ENCODE measurements at regions not wholly inside any gene's neighbourhood (a gene's known extent, or its start where the extent isn't known, plus 50 kb on each side); places are given as distances from the start of the nearest gene placed in this dataset.
"Not testable (repeated sequence)": the region's sequence is repeated elsewhere in the genome, so short reads cannot be mapped to it uniquely, and the experiment has no call there.

DNA sequence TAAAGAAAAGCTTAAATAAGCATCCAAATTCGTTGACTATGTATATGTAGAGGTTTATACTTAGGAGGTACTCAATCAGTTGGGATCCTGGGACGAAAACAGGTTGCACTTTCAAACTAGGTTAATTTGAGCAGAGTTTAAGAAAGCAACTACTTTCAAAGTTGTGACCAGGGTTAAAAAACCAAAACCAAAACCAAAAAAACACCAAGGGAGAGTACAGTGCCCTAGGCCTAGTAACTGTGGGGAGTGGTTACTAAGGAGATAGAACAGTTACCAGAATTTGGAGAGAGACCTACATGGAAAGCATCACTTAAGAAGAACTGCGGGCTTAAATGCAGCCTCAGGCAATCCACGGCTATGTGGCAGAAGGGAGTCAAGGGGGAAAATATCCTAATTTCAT is 148.3 kb downstream of the JRKL start:
- intact Hi-C loops (cut with DNase I): no loop called here
- no peak for ATAC-seq
- no peak for TF ChIP-seq CTCF (IDR thresholded peaks at IDR 0.05)
- no peaks in the 10 kb centered on the region for H3K27me3 ChIP-seq (ENCODE audit: low read depth)
- no peak overlapping the region for H3K27ac ChIP-seq
- DNase-seq: no peak
- H3K9me3 ChIP-seq: no peaks in the 10 kb centered on the region
- H3K4me3 ChIP-seq: no peak overlapping the region
- H3K4me1 ChIP-seq: no peaks in the 10 kb centered on the region
- no peaks in the 10 kb centered on the region for H3K36me3 ChIP-seq

DNA sequence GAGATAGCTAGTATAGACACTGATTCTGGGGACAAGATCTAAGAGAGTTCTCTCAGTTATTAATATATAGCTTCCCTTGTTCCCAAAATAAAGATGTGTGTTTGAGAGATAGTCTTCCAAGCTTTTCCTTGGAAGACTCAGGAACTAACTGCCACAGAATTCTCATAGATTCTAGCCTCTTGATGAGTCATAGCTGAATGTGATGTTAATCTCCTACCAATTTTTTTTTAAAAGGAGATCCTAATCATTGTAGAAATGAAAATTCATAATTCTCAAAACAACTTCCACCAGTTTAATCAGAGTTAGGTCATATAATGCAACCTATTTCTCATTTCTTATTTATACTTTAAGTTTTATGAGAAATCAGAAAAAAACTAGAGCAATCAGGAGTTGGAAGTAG is 148.8 kb downstream of the JRKL start:
- no peaks in the 10 kb centered on the region for H3K27me3 ChIP-seq (ENCODE audit: low read depth)
- no peak for DNase-seq
- no peaks in the 10 kb centered on the region for H3K4me1 ChIP-seq
- no peak overlapping the region for H3K27ac ChIP-seq
- intact Hi-C loops (cut with DNase I): no loop called here
- no peaks in the 10 kb centered on the region for H3K9me3 ChIP-seq
- H3K36me3 ChIP-seq: no peaks in the 10 kb centered on the region
- no peak for ATAC-seq
- TF ChIP-seq CTCF (IDR thresholded peaks at IDR 0.05): no peak
- no peak overlapping the region for H3K4me3 ChIP-seq

- intact Hi-C loops (cut with DNase I): no loop called here
- no peaks in the 10 kb centered on the region for H3K36me3 ChIP-seq
- no peaks in the 10 kb centered on the region for H3K9me3 ChIP-seq
- no peak overlapping the region for H3K27ac ChIP-seq
- no peaks in the 10 kb centered on the region for H3K4me1 ChIP-seq
- H3K4me3 ChIP-seq: no peak overlapping the region
- TF ChIP-seq CTCF (IDR thresholded peaks at IDR 0.05): no peak
- H3K27me3 ChIP-seq (ENCODE audit: low read depth): peaks cover 9% of the 10 kb centered on the region
- ATAC-seq (no peak), DNase-seq (no peak)
These were observed 151.1 kb downstream of the JRKL start for GRCh38 chr11:96540875-96541274.

GRCh38 chr11:96543177-96543576 is 153.4 kb downstream of the JRKL start:
- ATAC-seq (no peak), DNase-seq (no peak)
- no peaks in the 10 kb centered on the region for H3K36me3 ChIP-seq
- no peaks in the 10 kb centered on the region for H3K9me3 ChIP-seq
- no peaks in the 10 kb centered on the region for H3K4me1 ChIP-seq
- no peak overlapping the region for H3K27ac ChIP-seq
- intact Hi-C loops (cut with DNase I): no loop called here
- TF ChIP-seq CTCF (IDR thresholded peaks at IDR 0.05): no peak
- no peak overlapping the region for H3K4me3 ChIP-seq
- H3K27me3 ChIP-seq (ENCODE audit: low read depth): peaks cover 9% of the 10 kb centered on the region

GRCh38 chr11:96545192-96545591 is 155.4 kb downstream of the JRKL start:
- not testable (repeated sequence) for DNase-seq, H3K4me3 ChIP-seq, ATAC-seq

DNA sequence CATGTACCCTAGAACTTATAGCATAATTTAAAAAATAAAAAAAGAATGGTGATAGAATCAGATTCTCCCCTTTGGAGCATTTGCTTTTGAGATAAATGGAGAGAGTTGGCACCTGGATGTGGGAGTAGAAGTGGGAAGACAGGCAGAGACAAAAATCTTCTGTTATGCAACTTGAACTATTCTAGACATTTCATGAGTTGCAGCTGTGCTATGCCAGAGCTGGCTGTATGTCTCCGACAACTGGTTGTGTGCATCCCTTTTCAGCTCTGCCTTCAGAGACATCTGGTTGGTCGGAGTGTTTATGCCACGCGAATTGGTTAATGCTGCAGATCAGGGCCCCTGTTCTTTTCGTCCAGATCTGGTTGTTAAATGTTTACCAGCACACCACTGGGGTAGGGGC is 161.3 kb downstream of the JRKL start:
- Histone ChIP-seq H3K27me3 (ENCODE audit: low read depth) (no peaks in the 10 kb centered on the region), H3K36me3 (no peaks in the 10 kb centered on the region), H3K4me1 (no peaks in the 10 kb centered on the region), H3K27ac (no peak overlapping the region), H3K9me3 (no peaks in the 10 kb centered on the region), H3K4me3 (no peak overlapping the region)
- DNase-seq (no peak), ATAC-seq (no peak)
- TF ChIP-seq CTCF (IDR thresholded peaks at IDR 0.05): no peak
- intact Hi-C loops (cut with DNase I): no loop called here

More at GRCh38 chr11:96545192-96545591, 155.4 kb downstream of the JRKL start:
- H3K36me3 ChIP-seq; H3K27me3 ChIP-seq (ENCODE audit: low read depth); H3K4me1 ChIP-seq; H3K27ac ChIP-seq; intact Hi-C loops (cut with DNase I); H3K9me3 ChIP-seq: not testable (repeated sequence)
